ENCODE measurements at regions not wholly inside any gene's neighbourhood (a gene's known extent, or its start where the extent isn't known, plus 50 kb on each side); places are given as distances from the start of the nearest gene placed in this dataset.

DNA sequence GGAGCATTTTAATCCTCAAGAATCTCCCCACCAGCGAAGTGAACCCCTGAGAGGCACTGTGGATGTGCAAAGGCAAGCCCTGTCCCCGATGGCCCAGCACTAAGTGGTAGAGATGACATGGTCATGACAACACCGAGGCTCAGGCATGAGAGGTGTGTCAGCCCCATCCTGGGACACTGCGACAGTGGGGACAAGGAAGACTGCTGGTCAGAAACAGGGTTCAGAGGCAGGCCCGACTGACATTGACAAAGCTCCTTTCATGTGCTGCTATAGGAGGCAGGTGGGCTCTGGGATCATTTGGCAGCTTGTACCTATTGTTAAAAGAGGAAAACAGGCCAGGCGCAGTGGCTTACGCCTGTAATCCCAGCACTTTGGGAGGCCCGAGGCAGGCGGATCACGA, 54.3 kb upstream of the MYEOV start:
- no peaks in the 10 kb centered on the region for H3K9me3 ChIP-seq (ENCODE audit: low read depth, low read length)
- no peak overlapping the region for H3K27ac ChIP-seq
- H3K9ac ChIP-seq (ENCODE audit: insufficient read length): no peak overlapping the region

DNA sequence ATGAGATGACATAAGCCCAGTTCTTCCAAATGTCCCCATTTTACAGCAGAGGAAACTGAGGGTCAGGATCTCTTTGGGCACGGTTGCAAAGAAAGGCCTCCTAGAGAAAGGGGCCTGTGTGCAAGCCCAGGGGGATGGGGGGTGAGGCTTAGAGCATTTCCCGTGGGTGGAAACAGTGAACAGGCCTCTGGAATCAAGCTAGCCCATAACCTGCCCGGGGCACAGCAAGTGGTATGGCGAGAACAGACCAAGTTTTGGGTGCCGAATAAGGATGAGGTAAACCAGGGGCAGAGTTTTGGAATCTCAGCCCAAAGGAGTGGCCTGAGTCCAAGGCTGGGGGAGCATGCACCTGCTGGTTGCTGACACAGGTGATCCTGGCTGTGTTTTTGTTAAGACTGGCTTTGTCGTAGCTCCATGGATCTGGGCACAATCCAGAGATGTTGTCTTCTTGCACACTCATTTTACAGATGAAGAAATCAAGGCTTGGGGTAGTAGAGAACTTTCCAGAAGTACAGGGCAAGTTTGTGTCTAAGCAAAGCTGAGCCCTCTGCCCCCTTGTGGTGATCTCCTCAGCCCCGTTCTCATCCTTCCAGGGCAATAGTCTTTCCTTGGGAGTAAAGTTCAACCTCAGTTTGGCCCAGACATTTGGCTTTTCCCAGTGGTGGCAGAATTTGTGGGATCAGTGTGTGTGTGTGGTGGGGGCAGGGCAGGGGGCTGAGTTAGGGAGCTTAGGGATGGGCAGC, 53.5 kb upstream of the MYEOV start:
- Histone ChIP-seq H3K27ac (no peak overlapping the region), H3K4me3 (no peak overlapping the region), H3K9me3 (ENCODE audit: low read depth, low read length) (no peaks in the 10 kb centered on the region), H3K36me3 (ENCODE audit: insufficient read depth, low read length) (no peaks in the 10 kb centered on the region), H3K9ac (ENCODE audit: insufficient read length) (no peak overlapping the region)
- no peak for DNase-seq (ENCODE audit: low read depth, low spot score)
- TF ChIP-seq FOXP2 (optimal IDR thresholded peaks at IDR 0.05; ENCODE audit: control extremely low read depth, extremely low read length, insufficient read depth): no peak
- TF ChIP-seq EZH2 (IDR thresholded peaks at IDR 0.05): no peak
- no peak for TF ChIP-seq POLR2AphosphoS5 (IDR thresholded peaks at IDR 0.05; ENCODE audit: borderline replicate concordance, low read depth, low read length)

More for the DNA sequence above, 54.3 kb upstream of the MYEOV start:
- DNase-seq (ENCODE audit: low read depth, low spot score): no peak
- H3K36me3 ChIP-seq (ENCODE audit: insufficient read depth, low read length): no peaks in the 10 kb centered on the region
- H3K4me3 ChIP-seq: no peak overlapping the region
- TF ChIP-seq FOXP2 (optimal IDR thresholded peaks at IDR 0.05; ENCODE audit: control extremely low read depth, extremely low read length, insufficient read depth): no peak
- TF ChIP-seq EZH2 (IDR thresholded peaks at IDR 0.05): no peak
- no peak for TF ChIP-seq POLR2AphosphoS5 (IDR thresholded peaks at IDR 0.05; ENCODE audit: borderline replicate concordance, low read depth, low read length)

DNA sequence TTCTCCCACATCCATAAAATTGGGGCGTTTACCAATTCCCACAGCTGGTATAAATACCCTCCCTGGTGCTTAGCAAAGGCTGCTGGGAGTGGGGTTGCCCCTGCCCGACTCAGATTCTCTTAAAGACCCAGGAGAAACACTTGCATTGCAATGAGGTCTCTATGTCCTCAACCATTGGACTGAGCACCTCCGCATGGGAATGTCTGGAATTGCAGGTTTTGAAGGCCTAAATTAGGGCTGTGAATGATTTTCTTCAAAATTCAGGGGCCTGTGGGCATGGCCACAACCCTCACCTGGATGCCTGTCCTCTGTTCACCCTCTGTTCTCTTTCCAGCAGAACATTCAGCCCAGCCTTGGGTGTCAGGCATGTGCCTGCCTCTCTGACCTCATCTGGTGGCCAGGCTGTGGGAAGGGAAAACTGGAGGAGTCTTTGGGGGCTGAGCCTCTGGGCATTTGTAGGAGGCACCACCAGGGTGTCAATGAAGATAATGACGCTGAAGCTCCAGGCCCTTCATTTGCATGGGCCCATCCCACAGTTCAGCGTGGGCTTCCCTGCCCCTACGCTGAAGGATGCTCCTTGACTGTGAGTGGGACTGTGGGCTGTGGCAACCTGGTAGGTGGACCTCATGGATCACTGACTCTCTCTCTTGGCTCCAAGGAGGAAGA, 52.7 kb upstream of the MYEOV start:
- TF ChIP-seq FOXP2 (optimal IDR thresholded peaks at IDR 0.05; ENCODE audit: control extremely low read depth, extremely low read length, insufficient read depth): no peak
- TF ChIP-seq EZH2 (IDR thresholded peaks at IDR 0.05): no peak
- no peak for TF ChIP-seq POLR2AphosphoS5 (IDR thresholded peaks at IDR 0.05; ENCODE audit: borderline replicate concordance, low read depth, low read length)
- Histone ChIP-seq H3K27ac (no peak overlapping the region), H3K4me3 (no peak overlapping the region), H3K36me3 (ENCODE audit: insufficient read depth, low read length) (no peaks in the 10 kb centered on the region), H3K9ac (ENCODE audit: insufficient read length) (no peak overlapping the region), H3K9me3 (ENCODE audit: low read depth, low read length) (no peaks in the 10 kb centered on the region)
- no peak for DNase-seq (ENCODE audit: low read depth, low spot score)

DNA sequence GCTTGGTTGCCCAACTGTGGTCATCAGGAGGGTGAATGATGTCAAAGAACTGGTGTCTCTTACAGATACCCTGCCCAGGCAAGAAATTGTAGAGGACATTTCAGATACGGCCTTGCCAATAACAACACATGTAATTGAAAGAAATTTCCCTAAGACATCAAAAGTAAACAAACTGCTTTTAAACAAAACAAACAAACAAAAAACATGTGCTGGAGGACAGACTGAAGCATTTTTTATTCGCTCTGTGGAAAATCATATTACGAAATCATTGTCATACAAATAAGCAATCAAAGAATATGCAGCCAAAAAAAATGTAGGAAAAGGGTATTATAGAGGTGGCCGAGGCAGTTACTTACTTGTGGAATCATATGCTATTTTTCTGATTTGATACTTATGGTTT, 52.1 kb upstream of the MYEOV start:
- Histone ChIP-seq H3K9ac (ENCODE audit: insufficient read length) (no peak overlapping the region), H3K27ac (no peak overlapping the region), H3K4me3 (no peak overlapping the region), H3K36me3 (ENCODE audit: insufficient read depth, low read length) (no peaks in the 10 kb centered on the region), H3K9me3 (ENCODE audit: low read depth, low read length) (no peaks in the 10 kb centered on the region)
- TF ChIP-seq EZH2 (IDR thresholded peaks at IDR 0.05) (no peak), POLR2AphosphoS5 (IDR thresholded peaks at IDR 0.05; ENCODE audit: borderline replicate concordance, low read depth, low read length) (no peak), FOXP2 (optimal IDR thresholded peaks at IDR 0.05; ENCODE audit: control extremely low read depth, extremely low read length, insufficient read depth) (no peak)
- no peak for DNase-seq (ENCODE audit: low read depth, low spot score)

DNA sequence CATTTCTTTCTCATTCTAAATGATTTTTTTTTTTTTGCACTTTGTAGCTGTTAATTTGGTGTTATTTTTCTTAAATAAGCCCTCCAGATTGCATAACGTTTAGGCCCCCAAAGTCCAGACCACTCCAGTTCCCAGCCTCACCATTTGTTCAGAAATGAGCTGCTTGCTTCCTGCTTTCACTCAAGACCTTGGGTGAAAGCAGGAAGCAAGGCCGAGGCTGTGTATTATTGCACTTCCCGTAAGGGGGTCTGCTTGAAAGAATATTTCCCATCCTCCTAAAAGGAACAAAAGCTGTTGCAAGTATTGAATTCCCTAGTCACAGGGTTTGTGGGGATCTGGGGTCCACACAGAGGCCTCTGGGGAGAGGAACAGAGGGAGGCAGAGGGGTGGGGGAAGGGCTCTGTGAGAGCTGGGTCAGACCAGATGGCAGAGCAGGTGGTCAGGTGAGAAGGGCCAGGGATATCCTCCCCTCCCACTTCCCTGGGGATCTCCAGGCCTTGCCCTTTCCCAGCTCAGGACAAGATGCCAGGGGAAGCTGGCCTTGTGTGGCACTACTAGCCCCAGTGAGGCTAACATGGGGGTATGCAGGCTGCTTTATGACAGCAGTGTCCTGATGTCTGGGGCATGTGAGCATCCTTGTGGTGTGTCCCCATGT, 51.6 kb upstream of the MYEOV start:
- DNase-seq (ENCODE audit: low read depth, low spot score): no peak
- TF ChIP-seq POLR2AphosphoS5 (IDR thresholded peaks at IDR 0.05; ENCODE audit: borderline replicate concordance, low read depth, low read length) (no peak), FOXP2 (optimal IDR thresholded peaks at IDR 0.05; ENCODE audit: control extremely low read depth, extremely low read length, insufficient read depth) (no peak), EZH2 (IDR thresholded peaks at IDR 0.05) (no peak)
- Histone ChIP-seq H3K27ac (no peak overlapping the region), H3K4me3 (no peak overlapping the region), H3K9me3 (ENCODE audit: low read depth, low read length) (no peaks in the 10 kb centered on the region), H3K36me3 (ENCODE audit: insufficient read depth, low read length) (no peaks in the 10 kb centered on the region), H3K9ac (ENCODE audit: insufficient read length) (no peak overlapping the region)

DNA sequence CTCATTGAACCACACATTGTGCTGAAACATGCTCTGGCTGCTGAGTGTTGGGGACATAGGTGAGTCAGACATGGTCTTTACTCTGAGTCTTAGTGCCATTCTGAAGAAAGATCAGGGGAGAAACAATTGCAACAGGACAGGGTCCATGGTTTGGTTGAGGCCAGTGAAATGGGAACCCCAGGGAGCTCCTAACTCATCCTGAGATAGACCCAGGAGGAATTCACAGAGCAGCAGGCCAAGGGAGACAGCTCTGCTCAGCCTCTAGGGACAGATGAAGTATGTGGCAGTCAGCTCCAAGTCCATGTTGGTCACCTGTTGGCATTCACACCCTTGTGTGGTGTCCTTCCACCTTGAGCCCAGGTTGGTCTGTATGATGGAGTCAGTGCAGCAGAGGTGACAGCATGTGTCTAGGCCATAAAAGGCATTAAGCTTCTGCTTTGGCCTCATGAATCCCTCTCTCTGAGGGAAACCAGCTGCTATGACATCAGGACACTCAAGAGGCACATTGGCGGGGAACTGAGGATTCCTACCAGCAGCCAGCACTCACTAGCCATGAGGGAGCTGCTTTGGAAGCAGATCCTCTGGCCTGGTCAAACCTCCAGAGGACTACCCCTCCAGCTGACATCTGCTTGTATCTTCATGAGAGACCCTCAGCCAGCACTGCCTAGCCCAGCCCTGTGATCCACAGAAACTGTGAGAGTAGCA, 50.3 kb upstream of the MYEOV start:
- TF ChIP-seq FOXP2 (optimal IDR thresholded peaks at IDR 0.05; ENCODE audit: control extremely low read depth, extremely low read length, insufficient read depth): no peak
- H3K27ac ChIP-seq: no peak overlapping the region
- DNase-seq (ENCODE audit: low read depth, low spot score): no peak
- no peaks in the 10 kb centered on the region for H3K9me3 ChIP-seq (ENCODE audit: low read depth, low read length)
- H3K36me3 ChIP-seq (ENCODE audit: insufficient read depth, low read length): no peaks in the 10 kb centered on the region
- H3K9ac ChIP-seq (ENCODE audit: insufficient read length): no peak overlapping the region
- H3K4me3 ChIP-seq: no peak overlapping the region

Measured in SK-N-MC (cell line).